ENCODE measurements at regions not wholly inside any gene's neighbourhood (a gene's known extent, or its start where the extent isn't known, plus 50 kb on each side); places are given as distances from the start of the nearest gene placed in this dataset.

DNA sequence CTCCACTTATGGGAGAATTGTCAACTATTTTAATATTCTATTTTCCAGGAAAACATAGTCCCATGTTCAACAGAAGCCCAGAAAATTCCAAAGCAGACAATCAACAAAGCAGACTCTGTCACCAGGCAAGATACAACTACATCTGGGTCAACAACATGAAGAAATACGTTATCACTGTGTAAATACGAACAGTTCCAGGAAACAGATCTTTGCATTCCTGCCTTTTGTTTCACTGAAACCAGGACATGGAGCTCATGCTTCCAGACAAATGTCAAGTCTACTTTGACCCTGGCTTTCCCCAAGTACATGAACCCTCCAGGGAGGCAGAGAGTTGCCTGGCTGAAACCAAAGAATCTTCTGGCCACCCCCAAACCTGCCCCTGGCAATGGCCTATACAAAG lies 106.7 kb downstream of the SETD4 start:
- TF ChIP-seq, protein P1, sequence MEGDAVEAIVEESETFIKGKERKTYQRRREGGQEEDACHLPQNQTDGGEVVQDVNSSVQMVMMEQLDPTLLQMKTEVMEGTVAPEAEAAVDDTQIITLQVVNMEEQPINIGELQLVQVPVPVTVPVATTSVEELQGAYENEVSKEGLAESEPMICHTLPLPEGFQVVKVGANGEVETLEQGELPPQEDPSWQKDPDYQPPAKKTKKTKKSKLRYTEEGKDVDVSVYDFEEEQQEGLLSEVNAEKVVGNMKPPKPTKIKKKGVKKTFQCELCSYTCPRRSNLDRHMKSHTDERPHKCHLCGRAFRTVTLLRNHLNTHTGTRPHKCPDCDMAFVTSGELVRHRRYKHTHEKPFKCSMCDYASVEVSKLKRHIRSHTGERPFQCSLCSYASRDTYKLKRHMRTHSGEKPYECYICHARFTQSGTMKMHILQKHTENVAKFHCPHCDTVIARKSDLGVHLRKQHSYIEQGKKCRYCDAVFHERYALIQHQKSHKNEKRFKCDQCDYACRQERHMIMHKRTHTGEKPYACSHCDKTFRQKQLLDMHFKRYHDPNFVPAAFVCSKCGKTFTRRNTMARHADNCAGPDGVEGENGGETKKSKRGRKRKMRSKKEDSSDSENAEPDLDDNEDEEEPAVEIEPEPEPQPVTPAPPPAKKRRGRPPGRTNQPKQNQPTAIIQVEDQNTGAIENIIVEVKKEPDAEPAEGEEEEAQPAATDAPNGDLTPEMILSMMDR (IDR thresholded peaks at IDR 0.05; ENCODE audit: low read depth, low read length), result no peak
- TF ChIP-seq POLR2A (IDR thresholded peaks at IDR 0.05; ENCODE audit: extremely low read depth, insufficient read length), result no peak
